GM10248 (cell line): ENCODE measurements at regions not wholly inside any gene's neighbourhood (a gene's known extent, or its start where the extent isn't known, plus 50 kb on each side); places are given as distances from the start of the nearest gene placed in this dataset.

Experiments used
- CTCF ChIA-PET: fragments of 300-600 bp; sonication (Branson Sonifier 250); formaldehyde crosslinking; extraction: SDS; loops from one replicate; lab custom pipeline; 2021; ENCODE audit warnings: antibody characterized with exemption; lab: Yijun Ruan, JAX
- POLR2A ChIA-PET: fragments of 350-650 bp; sonication (Branson Sonifier 250); formaldehyde crosslinking; extraction: SDS; loops from one replicate; lab custom pipeline; 2020; ENCODE audit warnings: antibody characterized with exemption; lab: Yijun Ruan, JAX
- DNase-seq: peaks from one replicate; pipeline ENCODE4 v3.0.0; 2012; ENCODE audit errors: extremely low spot score
- CTCF ChIP-seq: IDR thresholded peaks from 2 replicates; pipeline ENCODE4 v1.5.1; 2012; ENCODE audit warnings: mild to moderate bottlenecking, low read depth; ENCODE audit errors: extremely low read depth, missing control alignments, control extremely low read depth

- POLR2A ChIA-PET = no interaction called here
- DNase-seq = no peak
- CTCF ChIA-PET = no interaction called here
- TF ChIP-seq CTCF = no peak
Observed at GRCh38 chr17:70668938-70669778, 499.8 kb downstream of the KCNJ2 start.

DNA sequence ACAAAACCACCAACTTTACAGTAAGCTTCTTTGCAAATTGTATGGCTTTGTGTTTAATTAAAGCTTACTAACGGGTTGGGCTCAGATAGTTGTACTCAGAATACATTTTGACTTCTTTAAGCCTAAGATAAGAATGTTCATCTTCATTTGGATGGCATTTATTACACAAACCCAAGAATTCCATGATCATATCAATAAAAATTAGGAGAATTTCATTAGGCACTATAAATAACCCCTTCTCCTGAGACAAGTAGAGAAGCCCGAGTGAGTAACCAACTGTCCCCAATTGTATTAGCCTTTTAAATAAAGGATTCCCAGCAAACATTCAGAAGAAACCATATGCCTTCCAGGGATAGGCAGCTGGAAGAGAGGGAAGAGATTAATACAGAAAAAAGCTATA is 504.7 kb downstream of the KCNJ2 start:
- no peak for TF ChIP-seq CTCF
- ChIA-PET POLR2A (no interaction called here), CTCF (no interaction called here)
- DNase-seq = no peak

GRCh38 chr17:70675070-70675590 is 505.8 kb downstream of the KCNJ2 start:
- ChIA-PET CTCF (no interaction called here), POLR2A (no interaction called here)
- TF ChIP-seq CTCF = no peak
- DNase-seq = no peak

DNA sequence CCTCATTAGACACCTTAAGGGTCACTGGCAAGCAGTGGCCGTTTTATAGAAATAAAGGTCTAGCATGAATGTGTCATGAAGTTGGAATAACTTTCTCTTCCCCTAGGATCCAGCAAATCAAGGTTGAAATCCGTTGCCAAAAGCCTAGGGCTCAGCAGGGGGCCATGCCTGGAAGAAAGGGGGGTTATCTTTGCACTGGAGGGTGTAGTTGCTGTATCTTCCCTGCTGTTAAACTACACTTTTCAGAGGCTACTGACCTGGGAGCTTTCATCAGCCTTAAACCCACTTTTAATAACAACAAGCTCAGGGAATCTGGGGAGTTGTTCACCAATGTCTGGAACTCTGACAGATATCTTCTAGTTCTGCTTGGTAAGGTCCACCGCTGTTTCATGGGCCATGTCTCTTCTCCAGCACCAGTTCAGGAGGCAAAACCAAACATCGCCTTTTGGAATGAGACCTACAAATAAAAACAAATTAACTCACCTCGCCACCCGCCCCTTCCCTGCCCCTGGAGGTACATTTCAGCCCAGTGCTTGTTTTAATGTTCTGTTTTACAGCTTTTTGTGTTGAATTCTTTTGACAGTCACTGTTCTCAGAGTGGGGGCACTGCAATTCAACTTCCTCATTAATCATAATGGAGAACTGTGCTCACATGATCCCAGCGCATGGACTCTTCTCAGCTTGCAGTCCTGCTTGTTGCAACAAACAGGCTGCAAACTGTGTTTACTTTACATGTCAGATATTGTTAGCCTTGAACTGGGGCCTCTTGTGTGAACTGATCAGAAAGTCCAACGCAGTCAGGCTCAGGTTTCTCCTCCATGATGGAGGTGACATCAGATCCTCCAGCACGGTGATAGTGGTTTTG is 508.7 kb downstream of the KCNJ2 start:
- CTCF ChIA-PET = interaction anchor here (1.0 kb wide), 1 partner anchor 17 kb away, joined by 3 read pairs; no protein-coding TSS in a partner anchor
- TF ChIP-seq CTCF = no peak
- DNase-seq = no peak
- POLR2A ChIA-PET = no interaction called here

- CTCF ChIA-PET = interaction anchor here (1.0 kb wide), 1 partner anchor 16 kb away, joined by 3 read pairs; no protein-coding TSS in a partner anchor
- no peak for DNase-seq
- POLR2A ChIA-PET = no interaction called here
- TF ChIP-seq CTCF = no peak
Observed at GRCh38 chr17:70678889-70679288, 509.6 kb downstream of the KCNJ2 start.

DNA sequence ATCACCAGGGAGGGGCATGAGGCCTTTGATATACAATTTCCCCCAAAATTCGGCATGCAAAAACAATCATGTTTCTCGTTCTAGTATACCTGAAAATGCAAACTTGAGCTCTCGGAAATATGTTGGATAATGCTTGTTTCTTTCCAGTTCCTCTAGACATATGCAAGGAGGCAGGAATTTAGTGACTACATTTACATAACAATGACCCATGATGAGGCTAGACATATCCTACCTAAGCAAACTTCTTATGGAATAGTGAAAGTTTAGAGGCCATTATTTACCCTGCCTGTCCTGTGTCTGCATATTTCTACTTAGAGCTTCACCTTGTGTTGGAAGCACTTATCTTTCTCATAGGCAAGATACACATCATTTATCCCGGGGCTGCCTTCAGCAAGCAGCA is 514.6 kb downstream of the KCNJ2 start:
- ChIA-PET CTCF (no interaction called here), POLR2A (no interaction called here)
- TF ChIP-seq CTCF = no peak
- no peak for DNase-seq
